NCI-H2196 treated with DMSO at 0.1 percent for 48 hours (cell line): ENCODE measurements at regions not wholly inside any gene's neighbourhood (a gene's known extent, or its start where the extent isn't known, plus 50 kb on each side); places are given as distances from the start of the nearest gene placed in this dataset.
"Not testable (repeated sequence)": the region's sequence is repeated elsewhere in the genome, so short reads cannot be mapped to it uniquely, and the experiment has no call there.

Experiments
- DNase-seq: peaks from one replicate; lab custom pipeline; 2025; ENCODE audit not compliant: unreplicated experiment; lab: John Stamatoyannopoulos, UW

DNA sequence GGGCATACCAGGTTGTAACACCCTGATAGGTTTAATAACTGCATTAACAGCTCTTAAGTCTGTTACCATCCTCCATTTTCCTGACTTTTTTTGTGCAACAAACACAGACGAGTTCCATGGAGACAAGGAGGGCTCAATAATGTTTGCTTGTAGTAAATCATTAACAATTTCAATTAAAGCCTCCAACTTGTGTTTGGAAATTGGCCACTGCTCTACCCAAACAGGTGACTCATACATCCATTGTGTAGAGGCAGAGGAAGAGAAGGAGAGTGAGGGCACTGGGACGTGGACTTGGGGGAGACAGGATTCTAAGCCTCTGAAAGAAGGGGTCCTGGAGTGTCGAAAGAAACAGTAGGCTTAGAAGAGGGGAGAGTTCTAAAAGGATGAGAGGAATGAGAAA is 213.6 kb upstream of the KCNN2 start:
- DNase-seq = no peak

DNA sequence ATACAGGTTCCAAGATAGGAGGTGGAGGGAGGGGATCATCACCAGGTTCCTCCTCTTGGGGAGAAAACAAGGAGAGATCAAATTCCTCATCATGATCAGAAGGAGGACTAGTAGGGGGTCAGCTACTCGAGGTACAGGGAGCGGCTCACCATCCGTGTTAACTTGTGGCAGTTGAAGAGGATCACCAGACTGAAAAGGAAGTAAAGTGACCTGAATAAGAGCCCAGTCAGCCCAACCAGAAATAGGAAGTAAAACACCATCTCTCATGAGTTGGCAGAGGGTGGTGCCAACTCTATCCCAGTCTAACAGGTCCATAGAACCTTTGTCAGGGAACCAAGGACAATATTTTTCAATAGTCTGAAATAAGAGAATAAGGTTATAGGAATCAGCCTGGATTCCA is 213.1 kb upstream of the KCNN2 start:
- DNase-seq = not testable (repeated sequence)

DNA sequence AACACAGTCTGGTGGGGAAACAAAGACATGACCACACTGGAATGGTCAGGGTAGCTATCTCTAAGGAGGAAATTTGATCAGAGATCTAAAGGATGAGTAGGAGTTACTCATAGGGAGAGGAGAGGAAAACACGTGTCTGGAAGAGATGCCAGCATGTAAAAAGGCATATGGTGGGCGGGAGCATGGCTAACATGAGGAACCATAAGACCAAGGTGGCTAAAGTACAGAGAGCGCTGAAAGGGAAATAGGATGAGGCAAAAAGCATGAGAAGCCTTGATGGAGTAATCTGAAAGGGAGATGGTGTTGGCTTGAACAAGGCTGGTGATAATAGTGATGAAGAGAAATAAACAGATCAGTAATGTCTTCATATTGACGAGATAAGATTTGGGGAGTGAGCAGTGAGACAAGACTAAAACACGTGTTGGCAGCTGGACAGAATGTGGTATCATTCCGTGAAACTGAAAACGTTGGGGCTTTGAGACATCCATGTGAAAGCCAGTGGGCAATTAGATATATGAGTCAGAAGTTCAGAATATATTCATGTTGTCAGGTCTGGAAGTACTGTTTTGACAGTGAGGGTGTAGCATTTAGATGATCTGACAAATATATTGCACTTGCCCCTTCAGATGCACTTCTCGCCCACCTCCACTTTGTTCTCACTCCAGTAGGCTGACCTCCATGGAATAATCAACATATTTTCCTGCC is 209.1 kb upstream of the KCNN2 start:
- DNase-seq = no peak

DNA sequence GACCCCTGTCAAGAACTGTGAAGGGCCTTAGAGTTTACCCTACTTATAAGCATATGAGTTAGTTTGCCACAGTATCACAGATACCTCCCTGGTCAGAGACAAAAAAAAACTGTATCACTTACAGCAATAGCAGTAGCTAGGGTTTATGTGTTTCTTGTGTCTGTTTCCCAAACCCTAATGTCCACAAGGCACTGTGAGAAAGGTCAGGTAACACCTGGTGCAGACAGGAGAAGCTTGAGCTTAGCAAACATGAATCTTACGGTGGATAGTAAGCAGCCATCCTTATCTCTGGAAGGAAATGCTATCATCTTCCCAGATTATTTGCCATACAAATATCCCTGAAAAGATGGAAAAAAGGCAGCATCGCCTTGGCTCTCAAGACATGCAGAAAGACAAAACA is 208.5 kb upstream of the KCNN2 start:
- no peak for DNase-seq

DNA sequence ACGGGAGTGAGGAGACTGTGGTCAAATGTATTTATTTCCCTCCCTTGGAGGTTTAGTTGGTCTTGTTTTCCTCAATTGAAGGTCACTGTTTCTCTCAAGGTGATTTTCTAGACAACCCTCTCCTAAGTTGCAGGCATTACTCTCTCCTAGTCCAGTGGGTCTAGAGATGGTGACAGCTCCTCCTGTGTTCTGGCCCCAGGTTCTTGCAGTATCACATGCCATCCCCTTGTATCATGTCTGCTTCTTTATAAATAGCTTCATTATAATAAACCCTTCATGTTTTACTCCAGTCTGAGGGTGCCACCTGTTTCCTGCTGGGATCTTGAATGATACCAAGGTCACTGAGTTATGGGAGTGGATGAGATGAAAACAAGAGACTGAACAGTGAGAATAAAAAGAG is 208.0 kb upstream of the KCNN2 start:
- DNase-seq = no peak

DNA sequence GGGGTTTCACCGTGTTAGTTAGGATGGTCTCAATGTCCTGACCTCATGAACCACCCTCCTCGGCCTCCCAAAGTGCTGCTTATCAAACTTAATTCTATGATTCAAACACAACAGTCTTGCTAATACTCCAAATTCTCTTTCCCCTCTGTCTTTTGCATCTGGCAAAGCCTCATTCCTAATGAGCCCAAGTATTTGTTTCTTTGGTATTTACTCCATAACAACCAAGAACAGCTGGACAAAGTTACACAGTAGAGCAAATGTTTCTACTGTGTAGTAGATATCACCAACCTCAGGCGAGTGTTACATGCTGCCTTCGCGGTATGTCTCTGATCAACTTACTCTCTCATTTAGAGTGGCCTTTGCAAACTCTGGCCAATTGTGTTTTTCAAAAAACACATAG is 195.8 kb upstream of the KCNN2 start:
- no peak for DNase-seq

DNA sequence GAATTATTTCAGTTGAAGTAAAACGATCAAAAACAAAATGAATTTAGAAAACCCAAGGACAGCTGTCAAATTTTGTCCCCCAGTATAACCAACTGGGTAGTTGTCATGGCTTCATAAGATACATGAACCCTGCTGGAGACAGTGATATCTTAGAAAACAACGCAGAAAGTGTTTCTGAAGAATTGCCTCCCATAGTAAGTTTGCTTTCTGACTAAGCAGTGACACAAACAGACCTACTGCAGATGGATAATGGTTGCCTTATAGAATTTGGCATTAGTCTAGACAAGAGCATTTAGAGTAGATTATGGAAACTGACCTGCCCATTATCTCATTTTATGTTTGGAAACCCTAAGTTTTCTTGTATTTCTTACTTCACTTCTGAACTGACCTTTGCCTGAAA is 187.7 kb upstream of the KCNN2 start:
- no peak for DNase-seq

DNA sequence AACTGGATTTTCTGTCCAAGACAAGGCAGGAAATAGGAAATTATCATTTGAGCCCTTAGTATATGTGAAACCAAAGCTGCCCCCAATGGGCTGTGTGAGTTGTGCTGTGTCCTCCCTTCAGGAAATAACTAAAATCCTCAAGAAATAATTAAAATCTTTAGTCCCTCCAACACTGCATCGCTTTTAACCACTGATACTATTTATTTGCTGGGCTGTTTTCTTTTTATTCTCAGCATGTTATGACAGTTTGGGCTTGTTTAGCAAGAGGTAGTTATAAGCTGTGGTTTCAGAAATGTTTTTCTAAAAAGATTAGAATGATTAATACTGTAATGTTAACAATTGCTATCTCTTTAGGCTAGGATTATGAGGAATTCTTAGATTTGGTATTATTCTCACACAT is 187.0 kb upstream of the KCNN2 start:
- DNase-seq = no peak

DNA sequence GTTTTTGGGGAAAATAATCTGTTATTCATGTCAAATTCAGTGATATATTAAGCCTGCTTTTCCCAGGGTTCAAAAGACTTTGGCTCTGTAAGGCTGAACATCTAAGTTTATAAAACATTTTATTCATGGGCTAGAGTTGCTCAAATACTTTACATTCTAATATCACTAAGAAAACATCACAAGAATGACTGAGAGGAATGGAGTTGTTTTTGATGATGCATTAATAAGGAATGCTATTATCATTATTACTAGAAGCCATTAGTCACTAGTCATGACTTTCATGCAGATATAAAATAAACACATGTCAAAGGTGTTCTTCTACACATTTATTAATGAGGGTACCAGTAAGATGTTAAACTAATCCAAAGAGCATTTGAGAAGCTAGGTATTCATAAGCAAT is 185.5 kb upstream of the KCNN2 start:
- DNase-seq = no peak

DNA sequence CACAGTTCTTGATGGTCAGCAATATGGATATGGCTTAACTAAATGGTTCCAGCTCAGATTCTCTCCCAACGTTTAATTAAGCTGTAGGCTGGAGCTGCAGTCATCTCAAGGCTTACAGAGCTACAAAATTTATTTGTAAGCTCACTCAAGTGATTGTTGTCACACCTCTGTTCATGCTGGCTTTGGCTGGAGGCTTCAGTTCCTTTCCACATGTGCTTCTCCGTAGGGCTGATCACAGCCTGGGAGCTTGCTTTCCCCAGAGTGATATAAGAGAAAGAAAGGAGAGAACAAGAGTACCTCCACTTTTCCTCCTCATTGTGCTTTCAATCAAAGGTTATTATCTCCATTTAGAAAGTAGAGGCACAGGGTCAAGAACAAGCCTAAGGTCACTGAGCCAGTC is 182.7 kb upstream of the KCNN2 start:
- DNase-seq = no peak

DNA sequence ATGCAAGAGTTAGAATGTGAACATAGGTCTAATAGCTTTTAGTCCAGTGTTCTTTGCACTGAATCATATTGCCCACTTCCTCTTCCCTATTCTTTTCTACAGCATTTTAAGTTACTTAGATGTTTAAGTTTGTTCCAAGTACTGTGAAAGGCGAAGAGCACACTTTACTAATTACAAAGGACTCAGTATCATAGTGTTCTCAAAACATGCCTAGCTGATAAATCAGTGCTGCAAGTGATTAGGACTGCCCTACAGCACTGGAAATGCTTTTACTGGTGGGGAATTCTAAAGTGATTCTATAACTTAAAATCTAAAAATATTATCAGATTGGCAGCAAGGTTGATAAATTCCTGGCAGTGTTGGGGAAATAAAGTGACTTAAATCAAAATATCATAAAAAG is 177.9 kb upstream of the KCNN2 start:
- DNase-seq = no peak

DNA sequence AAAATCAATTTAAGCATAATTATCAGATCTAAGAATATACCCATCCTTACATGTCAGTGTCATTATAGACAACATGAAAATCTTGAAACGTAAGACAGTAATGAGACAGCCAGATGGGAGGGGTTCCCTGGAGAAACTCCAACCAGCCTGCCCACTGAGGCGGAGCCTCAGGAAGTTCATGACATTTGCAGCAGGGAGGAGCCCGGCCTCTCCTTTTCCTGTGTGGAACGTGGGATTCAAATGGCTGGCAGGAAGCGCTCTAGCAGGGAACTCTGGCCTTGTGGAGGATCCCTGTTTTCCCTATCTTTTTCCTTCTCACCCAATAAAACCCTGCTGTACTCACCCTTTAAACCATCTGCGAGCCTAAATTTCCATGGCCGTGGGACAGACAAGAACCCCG is 176.6 kb upstream of the KCNN2 start:
- no peak for DNase-seq

DNA sequence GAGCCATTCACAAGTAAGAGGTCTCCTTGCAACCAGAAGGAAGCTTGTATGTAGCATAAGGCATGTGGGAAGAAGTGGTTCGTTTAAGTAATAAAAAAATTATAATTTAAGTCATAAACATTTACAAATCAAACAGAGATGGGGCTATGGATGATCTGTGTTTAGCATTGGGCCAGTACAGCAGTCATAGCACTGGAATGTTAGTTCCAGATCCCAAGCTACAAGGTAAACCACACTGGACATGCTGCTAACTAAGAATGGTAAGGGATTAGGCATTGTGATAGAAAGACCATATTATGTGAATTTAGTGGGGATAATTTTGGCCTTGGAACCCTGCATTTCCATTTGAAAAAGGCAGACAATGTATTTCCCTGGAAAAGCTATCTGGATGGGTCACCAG is 170.4 kb upstream of the KCNN2 start:
- DNase-seq = no peak

DNA sequence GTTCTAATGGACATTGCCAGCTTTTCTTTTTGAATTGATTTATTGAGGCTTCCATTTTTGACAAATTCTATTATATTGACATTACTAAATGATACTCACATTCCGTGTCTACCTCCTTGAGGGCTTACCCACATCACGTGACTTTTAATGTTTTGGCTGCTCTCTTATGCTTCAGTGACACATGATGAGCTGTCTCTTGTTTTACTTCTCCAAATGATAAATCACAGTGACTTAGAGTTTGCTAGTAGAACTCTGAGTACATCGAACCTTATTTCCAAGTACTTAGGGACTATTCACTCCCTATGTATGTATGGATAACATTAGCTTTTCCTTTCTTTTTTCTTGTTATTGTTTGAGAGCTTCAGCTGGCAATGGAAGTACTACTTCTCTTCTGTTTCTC is 169.8 kb upstream of the KCNN2 start:
- no peak for DNase-seq

DNA sequence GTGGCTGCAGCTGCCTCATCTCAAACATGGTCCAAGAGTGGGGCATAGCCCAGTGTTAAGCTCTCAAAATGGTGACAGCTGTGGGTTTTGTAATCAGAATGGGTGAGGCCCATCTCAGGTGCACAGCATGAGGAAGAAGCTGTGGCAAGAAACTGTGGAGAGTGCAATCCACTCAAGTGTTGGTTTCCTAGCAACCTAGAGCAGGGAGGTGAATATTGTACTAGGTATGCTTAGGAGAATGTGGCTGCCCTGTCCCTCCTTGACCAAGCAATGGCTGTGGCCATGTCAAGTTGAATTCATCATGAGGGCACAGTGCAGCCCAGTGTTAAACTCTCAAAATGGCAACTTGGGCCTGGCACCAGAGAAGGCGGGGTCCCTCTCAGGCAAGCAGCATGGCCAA is 160.5 kb upstream of the KCNN2 start:
- no peak for DNase-seq

DNA sequence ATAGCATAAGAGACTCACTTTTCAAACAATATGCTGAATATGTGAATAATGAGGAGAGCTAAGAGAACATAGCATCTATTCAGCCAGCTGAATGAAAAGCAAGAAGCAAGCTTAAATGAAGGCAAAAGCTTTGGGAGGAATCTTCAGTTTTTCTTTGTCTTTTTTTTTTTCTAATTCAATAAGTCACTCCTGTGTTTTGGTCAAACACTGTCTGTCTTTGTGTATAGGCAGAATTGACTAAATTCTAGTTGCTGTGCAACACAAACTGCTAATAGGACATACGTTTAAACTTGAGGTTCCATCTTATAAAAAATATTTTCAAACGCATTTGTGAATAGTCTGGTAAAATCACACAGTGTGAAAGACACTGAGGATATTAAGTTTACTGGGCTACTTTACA is 156.9 kb upstream of the KCNN2 start:
- no peak for DNase-seq

DNA sequence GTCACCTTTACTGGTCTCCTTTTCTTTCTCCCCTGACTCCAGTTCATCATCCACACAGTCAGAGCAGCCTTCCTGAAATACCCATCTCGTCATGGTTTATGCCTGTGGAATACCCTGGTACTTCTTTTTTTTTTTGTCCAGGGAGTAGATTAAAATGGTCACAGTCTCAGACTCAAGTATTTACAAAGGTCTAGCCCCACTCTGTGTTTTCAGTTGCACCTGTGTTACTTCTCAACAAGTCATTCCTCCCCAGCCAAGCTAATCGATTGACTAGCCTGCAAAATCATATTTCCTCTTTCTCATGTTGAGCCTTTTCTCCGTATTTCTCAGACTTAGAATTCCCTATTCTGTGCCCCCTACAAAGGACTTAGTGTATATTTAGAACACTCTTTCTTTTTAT is 155.2 kb upstream of the KCNN2 start:
- DNase-seq = no peak

DNA sequence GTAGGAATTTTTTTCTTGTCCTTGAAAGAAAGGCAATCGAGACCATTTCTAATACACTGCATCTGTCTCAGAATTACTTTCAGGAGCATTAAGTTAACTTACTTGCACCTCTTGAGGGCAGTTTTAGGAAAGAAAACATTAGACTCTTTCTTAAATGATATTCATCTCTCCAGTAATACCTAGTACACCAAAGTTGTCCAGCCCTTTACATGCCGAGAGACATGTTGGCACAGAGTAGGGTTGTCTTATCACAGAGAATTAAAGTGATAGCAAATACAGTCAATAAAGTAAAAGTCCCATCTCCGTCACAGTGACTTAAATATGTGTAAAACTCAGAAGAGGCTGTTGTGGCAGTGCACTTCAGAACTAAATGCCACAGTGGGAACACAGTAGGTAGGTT is 154.3 kb upstream of the KCNN2 start:
- no peak for DNase-seq

DNA sequence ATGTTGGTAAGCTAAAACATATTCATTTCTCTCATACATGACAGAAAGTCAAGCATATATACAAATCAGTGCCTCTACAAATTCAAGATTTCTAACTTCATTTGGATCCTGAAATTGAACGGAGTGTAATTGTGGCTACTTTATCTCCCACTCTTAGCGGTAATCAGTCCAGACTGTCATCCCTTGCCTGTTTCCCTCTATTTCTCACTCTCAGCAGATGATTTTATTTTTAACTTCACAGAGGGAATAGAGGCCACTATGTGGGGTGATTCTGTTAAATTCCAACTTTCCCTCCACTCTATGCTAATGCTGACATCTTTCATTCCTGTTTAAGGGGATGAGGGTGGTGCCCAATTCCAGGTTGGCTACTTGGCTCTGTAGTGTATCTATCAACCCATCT is 153.8 kb upstream of the KCNN2 start:
- DNase-seq = no peak

DNA sequence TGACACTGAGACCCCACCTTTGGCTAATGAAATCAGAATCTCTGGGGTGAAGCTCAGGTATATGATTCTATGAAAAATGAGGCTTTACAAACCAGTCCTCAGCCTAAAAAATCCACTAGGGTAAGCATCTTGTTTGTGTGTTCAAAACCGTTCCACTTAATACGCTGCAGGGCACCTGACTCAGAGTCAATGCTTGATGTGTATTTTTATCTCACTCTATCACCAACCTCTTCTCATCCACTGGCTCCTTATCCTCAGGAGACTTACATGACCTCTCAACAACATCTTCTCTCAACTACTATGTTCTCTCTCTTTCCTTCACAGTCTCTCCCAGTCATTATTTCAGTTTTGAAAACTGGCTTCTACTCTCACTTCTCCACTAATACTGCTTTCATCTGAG is 153.3 kb upstream of the KCNN2 start:
- no peak for DNase-seq

DNA sequence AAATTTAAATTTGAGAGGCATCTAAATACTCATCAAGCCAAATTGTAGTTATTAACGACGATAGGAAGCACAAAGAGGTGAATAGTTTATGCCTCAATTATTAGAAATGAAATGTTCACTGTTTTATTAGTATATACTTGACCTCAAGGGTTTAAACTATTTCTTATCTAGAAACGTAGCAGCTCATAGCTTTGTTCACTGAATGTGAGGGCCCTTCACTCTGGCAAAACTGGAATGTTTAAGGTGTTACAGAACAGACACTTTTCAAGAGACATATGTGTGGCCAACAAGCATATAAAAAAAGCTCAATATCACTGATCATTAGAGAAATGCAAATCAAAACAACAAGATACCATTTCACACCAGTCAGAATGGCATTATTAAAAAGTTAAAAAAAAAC is 151.2 kb upstream of the KCNN2 start:
- no peak for DNase-seq

DNA sequence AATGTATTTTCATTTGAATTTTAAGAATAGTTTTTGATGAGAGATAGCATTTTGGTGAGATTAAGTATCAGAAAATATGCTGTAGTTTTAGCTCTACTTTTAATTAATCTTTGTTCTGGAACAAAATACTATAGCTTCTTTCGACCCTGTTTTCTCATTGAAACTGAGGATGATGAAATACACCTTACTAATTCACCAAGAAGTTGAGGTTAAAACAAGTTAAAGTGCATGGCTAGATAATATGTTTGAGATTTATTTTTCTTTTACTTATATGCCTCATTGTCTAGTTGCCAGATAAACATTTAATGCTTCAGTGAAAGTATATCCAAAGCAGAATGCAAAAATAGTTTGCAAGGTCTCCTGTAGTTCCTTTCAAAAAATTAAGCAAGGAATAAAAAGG is 140.1 kb upstream of the KCNN2 start:
- DNase-seq = no peak

DNA sequence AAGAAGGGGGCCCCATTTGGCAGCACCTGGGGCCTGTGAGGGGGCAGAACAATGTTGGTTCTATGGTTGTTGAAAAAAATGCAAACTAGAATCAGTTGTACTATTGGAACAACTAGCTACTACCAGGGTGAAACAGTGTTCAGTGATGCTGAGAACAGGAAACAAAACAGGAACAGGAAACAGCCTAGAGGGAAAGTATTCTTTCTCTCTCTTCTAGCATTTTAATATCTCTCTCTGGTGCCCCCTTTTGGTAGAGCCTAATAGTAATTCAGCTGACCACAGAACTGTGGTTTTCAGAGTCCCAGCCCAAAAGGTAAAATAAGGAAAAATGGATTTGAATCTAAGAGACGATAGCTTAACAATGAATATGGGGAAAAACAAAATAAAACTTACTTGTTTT is 138.0 kb upstream of the KCNN2 start:
- no peak for DNase-seq

DNA sequence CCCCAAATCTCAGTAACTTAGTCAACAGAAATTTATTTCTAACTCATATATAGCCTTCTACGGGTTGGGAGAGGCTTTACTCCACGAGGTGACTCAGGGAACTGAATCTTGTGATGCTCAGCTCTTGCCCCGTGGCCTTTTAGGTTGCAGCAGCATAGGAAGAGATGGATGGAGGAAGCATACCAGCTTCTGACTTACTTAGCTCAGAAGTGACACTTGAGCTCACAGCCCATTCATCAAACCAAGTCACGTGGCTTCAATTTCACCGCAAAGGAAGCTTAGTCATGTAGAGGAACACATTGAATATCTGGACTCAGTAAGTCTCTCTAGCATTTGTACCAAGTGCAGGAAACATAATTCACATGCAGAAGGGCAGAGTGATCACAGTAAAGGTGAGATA is 124.1 kb upstream of the KCNN2 start:
- no peak for DNase-seq
